ENCODE measurements at regions not wholly inside any gene's neighbourhood (a gene's known extent, or its start where the extent isn't known, plus 50 kb on each side); places are given as distances from the start of the nearest gene placed in this dataset.

- no peak for TF ChIP-seq CTCF (IDR thresholded peaks at IDR 0.05; ENCODE audit: control insufficient read depth, insufficient read depth, low read depth, low read length, missing control alignments)
- DNase-seq (ENCODE audit: low read depth): no peak
- H3K4me3 ChIP-seq (ENCODE audit: control insufficient read depth, low read depth, low read length): no peak overlapping the region
Observed at GRCh38 chr6:14187406-14187805, 69.8 kb downstream of the CD83 start.

- no peak overlapping the region for H3K4me3 ChIP-seq (ENCODE audit: control insufficient read depth, low read depth, low read length)
- no peak for DNase-seq (ENCODE audit: low read depth)
Observed at GRCh38 chr6:14189074-14189473, 71.5 kb downstream of the CD83 start.

DNA sequence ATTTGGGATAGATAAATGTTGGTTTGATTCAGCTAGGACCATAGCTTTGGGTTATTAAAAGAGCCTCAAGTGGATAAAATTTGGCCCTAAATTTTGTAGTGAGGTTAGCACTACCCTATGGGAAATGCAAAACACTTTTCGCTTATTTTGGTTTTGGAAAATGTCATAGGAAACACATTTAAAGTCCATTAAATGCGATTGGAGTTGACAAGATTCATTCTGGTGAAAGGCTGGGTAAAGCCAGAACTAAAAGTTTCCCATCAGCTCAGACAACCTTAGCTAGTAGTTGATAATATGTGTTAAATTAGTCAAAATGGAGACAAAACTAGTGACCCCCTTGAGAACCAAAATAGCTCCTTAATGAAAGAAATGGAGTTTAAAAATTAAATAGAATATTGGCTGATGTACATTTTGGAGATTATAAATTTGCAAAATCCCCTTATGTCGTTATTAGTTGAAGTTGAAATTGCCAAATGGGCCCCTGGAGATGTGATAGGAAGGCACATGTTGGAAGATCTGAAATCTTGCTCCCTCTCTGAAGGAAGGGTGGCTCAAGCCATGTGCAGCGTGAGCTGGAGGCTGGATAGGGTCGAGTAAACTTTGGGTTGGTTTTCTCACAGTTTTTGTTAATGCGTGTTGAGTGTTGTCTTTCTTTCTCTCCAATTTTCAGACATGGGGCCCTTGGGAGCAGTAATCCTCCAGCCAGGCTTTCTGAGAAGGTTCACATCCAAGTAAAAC lies 72.8 kb downstream of the CD83 start:
- no peak for DNase-seq (ENCODE audit: low read depth)
- no peak overlapping the region for H3K4me3 ChIP-seq (ENCODE audit: control insufficient read depth, low read depth, low read length)
- TF ChIP-seq CTCF (IDR thresholded peaks at IDR 0.05; ENCODE audit: control insufficient read depth, insufficient read depth, low read depth, low read length, missing control alignments): no peak

More at GRCh38 chr6:14189074-14189473, 71.5 kb downstream of the CD83 start:
- TF ChIP-seq CTCF (IDR thresholded peaks at IDR 0.05; ENCODE audit: control insufficient read depth, insufficient read depth, low read depth, low read length, missing control alignments): no peak

- H3K4me3 ChIP-seq (ENCODE audit: control insufficient read depth, low read depth, low read length): no peak overlapping the region
- TF ChIP-seq CTCF (IDR thresholded peaks at IDR 0.05; ENCODE audit: control insufficient read depth, insufficient read depth, low read depth, low read length, missing control alignments): no peak
- DNase-seq (ENCODE audit: low read depth): no peak
Observed at GRCh38 chr6:14190929-14191224, 73.3 kb downstream of the CD83 start.

DNA sequence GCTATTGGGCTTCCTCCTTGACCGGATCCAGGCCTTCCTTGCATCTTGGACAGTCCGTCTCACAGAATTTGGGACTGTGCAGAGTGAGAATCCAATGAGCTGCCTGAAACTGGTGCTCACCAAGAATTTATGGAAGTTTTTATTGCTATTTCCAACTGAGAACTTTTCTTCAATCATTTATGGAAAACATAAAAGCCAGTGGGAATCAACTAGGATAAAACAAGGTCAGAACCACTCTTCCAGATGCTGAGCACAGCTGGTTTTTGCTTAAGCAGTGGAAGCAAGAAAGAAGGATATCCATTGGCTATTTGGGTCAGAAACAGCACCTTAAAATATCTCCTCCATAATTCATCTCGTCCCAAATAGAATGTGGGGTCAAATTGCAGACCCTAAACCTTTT lies 74.2 kb downstream of the CD83 start:
- TF ChIP-seq CTCF (IDR thresholded peaks at IDR 0.05; ENCODE audit: control insufficient read depth, insufficient read depth, low read depth, low read length, missing control alignments): no peak
- H3K4me3 ChIP-seq (ENCODE audit: control insufficient read depth, low read depth, low read length): no peak overlapping the region
- no peak for DNase-seq (ENCODE audit: low read depth)

DNA sequence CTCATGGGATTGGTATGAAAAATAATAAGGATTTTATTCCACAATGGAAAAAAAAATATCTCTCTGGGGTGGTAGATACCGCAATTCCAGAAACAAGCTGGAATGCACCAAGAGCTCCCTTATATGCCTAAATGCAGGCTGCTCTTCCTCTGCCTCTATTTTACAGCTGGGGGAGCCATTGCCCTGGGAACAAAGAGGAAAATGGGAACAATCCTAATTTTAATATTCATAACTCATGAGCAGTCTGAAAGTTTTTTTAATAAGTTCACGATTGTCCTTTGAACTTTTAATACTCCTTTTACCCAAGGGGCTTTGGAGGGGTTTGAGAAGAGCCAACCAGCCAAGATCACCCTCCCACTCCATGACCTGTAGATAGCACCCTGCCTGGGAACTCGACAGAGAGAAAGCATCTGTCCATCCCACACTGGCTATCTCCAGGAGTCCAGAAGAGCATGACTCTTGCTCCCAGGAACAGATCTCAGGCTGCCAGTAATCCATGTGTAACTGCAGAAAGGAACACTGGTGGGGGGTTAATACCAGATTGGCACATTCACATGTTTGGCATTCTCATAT lies 74.7 kb downstream of the CD83 start:
- no peak for DNase-seq (ENCODE audit: low read depth)
- peak; percentile 31 for TF ChIP-seq CTCF (IDR thresholded peaks at IDR 0.05; ENCODE audit: control insufficient read depth, insufficient read depth, low read depth, low read length, missing control alignments)
- H3K4me3 ChIP-seq (ENCODE audit: control insufficient read depth, low read depth, low read length): no peak overlapping the region
